Endodermal cell (in vitro differentiated cells): ENCODE measurements at regions not wholly inside any gene's neighbourhood (a gene's known extent, or its start where the extent isn't known, plus 50 kb on each side); places are given as distances from the start of the nearest gene placed in this dataset.

ENCODE experiments used
- DNase-seq: peaks from one replicate; pipeline ENCODE4 v3.0.0-alpha.2; 2017
- H3K27ac ChIP-seq: 2 replicates; pipeline ENCODE4 v1.5.1; 2013; ENCODE audit warnings: mild to moderate bottlenecking, low read depth, low read length, moderate library complexity
- H3K27me3 ChIP-seq: 2 replicates; pipeline ENCODE4 v1.6.1; 2013; ENCODE audit warnings: mild to moderate bottlenecking, low read length, moderate library complexity; ENCODE audit not compliant: insufficient read depth, control insufficient read depth, poor library complexity, severe bottlenecking
- H3K36me3 ChIP-seq: 2 replicates; pipeline ENCODE4 v1.7.0; 2013; ENCODE audit warnings: mild to moderate bottlenecking, low read length, moderate library complexity; ENCODE audit not compliant: control insufficient read depth, insufficient read depth
- H3K4me1 ChIP-seq: one replicate; pipeline ENCODE4 v1.7.0; 2013; ENCODE audit warnings: low read length; ENCODE audit not compliant: control insufficient read depth, insufficient read depth
- H3K4me3 ChIP-seq: 2 replicates; pipeline ENCODE4 v1.5.1; 2013; ENCODE audit warnings: mild to moderate bottlenecking, low read length, moderate library complexity
- H3K9ac ChIP-seq: 2 replicates; pipeline ENCODE4 v1.6.1; 2013; ENCODE audit warnings: mild to moderate bottlenecking, low read length, moderate library complexity; ENCODE audit not compliant: poor library complexity, severe bottlenecking; ENCODE audit errors: extremely low read depth
- H3K9me3 ChIP-seq: 2 replicates; pipeline ENCODE4 v1.6.1; 2013; ENCODE audit warnings: mild to moderate bottlenecking, low read length, moderate library complexity; ENCODE audit not compliant: control insufficient read depth
- H3K27ac Mint-ChIP-seq: 2 replicates; pipeline ENCODE4 v1.8.0; 2020; ENCODE audit warnings: mixed read lengths
- H3K27me3 Mint-ChIP-seq: 2 replicates; pipeline ENCODE4 v1.8.0; 2021; ENCODE audit warnings: mild to moderate bottlenecking, mixed read lengths; ENCODE audit not compliant: insufficient read depth
- H3K36me3 Mint-ChIP-seq: 2 replicates; pipeline ENCODE4 v1.8.0; 2020; ENCODE audit warnings: low read depth, mixed read lengths
- H3K4me1 Mint-ChIP-seq: 2 replicates; pipeline ENCODE4 v1.8.0; 2020; ENCODE audit warnings: mixed read lengths
- H3K4me3 Mint-ChIP-seq: 2 replicates; pipeline ENCODE4 v1.8.0; 2020; ENCODE audit warnings: mild to moderate bottlenecking, moderate library complexity, mixed read lengths
- H3K9me3 Mint-ChIP-seq: 2 replicates; pipeline ENCODE4 v1.8.0; 2020; ENCODE audit warnings: mild to moderate bottlenecking, mixed read lengths
- WGBS, 2 experiments: methylation state at CpG; one replicate each; pipeline versions ENCODE4 v1.1.5 to v1.1.7; 2013; ENCODE audit warnings: missing lambda C conversion rate in 2 of 2, mixed read lengths in 1 of 2; ENCODE audit not compliant: insufficient coverage in 1 of 2, insufficient read length in 1 of 2; 5-methylcytosine and 5-hydroxymethylcytosine counted together
- TF ChIP-seq, protein P1 (sequence below): fragments of 200-600 bp; sonication (generic); conservative IDR thresholded peaks from 2 replicates; pipeline ENCODE4 v1.5.0; 2021; ENCODE audit warnings: antibody characterized with exemption, mild to moderate bottlenecking

DNA sequence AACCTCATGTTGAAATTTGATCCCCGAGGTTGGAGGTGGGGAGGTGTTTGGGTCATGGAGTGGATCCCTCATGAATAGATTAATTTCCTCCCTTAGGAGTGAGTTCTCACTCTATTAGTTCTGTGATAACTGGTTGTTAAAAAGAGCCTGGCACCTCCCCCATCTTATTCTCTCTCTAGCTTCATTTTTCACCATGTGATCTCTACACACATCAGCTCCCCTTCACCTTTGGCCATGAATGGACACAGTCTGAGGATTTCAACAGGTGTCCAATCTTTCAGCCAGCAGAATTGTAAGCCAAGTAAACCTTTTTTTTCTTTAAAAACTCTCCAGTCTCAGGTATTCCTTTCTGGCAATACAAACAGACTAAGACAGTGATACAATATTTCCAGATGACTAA, 602.0 kb upstream of the FAM98A start:
- Histone ChIP-seq H3K4me3 (no peak overlapping the region), H3K9me3 (peaks cover 3% of the 10 kb centered on the region), H3K36me3 (no peaks in the 10 kb centered on the region), H3K27ac (no peak overlapping the region), H3K4me1 (no peaks in the 10 kb centered on the region), H3K9ac (no peak overlapping the region), H3K27me3 (no peaks in the 10 kb centered on the region)
- Mint-ChIP-seq H3K27me3 (no peaks in the 10 kb centered on the region), H3K4me3 (no peak overlapping the region), H3K4me1 (no peaks in the 10 kb centered on the region), H3K9me3 (peaks cover 15% of the 10 kb centered on the region), H3K27ac (no peak overlapping the region), H3K36me3 (no peaks in the 10 kb centered on the region)
- 20% methylated on average over 1 of the region's 1 CpG; no CpG with 5 or more reads in 1 of the 2 experiments for WGBS, 2 experiments
- no peak for DNase-seq
- TF ChIP-seq, protein P1, sequence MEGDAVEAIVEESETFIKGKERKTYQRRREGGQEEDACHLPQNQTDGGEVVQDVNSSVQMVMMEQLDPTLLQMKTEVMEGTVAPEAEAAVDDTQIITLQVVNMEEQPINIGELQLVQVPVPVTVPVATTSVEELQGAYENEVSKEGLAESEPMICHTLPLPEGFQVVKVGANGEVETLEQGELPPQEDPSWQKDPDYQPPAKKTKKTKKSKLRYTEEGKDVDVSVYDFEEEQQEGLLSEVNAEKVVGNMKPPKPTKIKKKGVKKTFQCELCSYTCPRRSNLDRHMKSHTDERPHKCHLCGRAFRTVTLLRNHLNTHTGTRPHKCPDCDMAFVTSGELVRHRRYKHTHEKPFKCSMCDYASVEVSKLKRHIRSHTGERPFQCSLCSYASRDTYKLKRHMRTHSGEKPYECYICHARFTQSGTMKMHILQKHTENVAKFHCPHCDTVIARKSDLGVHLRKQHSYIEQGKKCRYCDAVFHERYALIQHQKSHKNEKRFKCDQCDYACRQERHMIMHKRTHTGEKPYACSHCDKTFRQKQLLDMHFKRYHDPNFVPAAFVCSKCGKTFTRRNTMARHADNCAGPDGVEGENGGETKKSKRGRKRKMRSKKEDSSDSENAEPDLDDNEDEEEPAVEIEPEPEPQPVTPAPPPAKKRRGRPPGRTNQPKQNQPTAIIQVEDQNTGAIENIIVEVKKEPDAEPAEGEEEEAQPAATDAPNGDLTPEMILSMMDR: no peak

DNA sequence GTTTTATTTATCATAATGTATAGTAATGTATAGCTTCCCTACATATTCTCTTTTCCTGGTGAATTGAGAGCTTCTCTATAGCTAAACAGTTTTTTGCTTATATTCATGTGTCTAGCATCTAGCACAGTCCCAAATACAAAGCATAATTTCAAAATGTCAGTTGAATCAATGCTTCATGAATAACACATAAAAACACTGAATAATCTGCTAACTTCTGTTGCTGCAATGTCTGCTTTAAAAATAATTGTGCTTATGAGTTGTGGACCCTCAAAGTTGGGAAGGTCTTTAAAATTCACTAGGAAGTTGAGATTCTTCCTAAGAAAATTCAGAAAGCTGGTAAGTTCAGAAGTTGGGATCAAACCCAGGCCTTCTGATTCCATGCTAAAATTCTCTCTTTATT, 600.9 kb upstream of the FAM98A start:
- TF ChIP-seq, protein P1: no peak
- H3K4me3 Mint-ChIP-seq: no peak overlapping the region
- Histone ChIP-seq H3K9me3 (peaks cover 3% of the 10 kb centered on the region), H3K36me3 (no peaks in the 10 kb centered on the region), H3K27me3 (no peaks in the 10 kb centered on the region), H3K4me1 (no peaks in the 10 kb centered on the region), H3K9ac (no peak overlapping the region), H3K4me3 (no peak overlapping the region), H3K27ac (no peak overlapping the region)
- H3K27ac Mint-ChIP-seq: no peak overlapping the region
- DNase-seq: no peak
- H3K36me3 Mint-ChIP-seq: no peaks in the 10 kb centered on the region
- peaks cover 10% of the 10 kb centered on the region for H3K9me3 Mint-ChIP-seq
- H3K4me1 Mint-ChIP-seq: no peaks in the 10 kb centered on the region
- no peaks in the 10 kb centered on the region for H3K27me3 Mint-ChIP-seq

DNA sequence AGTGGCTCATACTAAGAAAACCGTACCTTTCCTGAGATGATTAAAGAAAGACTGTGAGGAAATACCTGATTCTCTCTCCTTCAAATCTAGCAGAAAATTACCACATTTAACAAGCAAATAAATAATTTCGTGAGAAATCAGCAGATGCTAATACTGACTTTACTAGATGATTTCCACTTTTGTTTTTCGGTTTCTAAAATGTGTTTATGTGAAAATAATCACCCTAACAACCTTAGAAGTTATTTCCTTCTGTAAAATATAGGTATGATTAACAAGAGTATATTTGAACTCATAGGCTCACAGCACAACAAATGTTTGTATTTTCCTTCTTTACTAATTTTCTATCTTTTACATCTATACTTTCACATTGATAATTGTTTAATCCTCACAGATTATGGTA, 594.1 kb upstream of the FAM98A start:
- TF ChIP-seq, protein P1: no peak
- Mint-ChIP-seq H3K27me3 (no peaks in the 10 kb centered on the region), H3K4me1 (no peaks in the 10 kb centered on the region), H3K4me3 (no peak overlapping the region), H3K36me3 (no peaks in the 10 kb centered on the region), H3K27ac (no peak overlapping the region), H3K9me3 (no peaks in the 10 kb centered on the region)
- Histone ChIP-seq H3K4me3 (no peak overlapping the region), H3K27me3 (no peaks in the 10 kb centered on the region), H3K27ac (no peak overlapping the region), H3K9me3 (peaks cover 10% of the 10 kb centered on the region), H3K9ac (no peak overlapping the region), H3K36me3 (no peaks in the 10 kb centered on the region), H3K4me1 (no peaks in the 10 kb centered on the region)
- 92 to 95% methylated on average over 2 of the region's 3 CpGs for whole genome bisulfite sequencing, 2 experiments
- DNase-seq: no peak
